ENCODE measurements at regions not wholly inside any gene's neighbourhood (a gene's known extent, or its start where the extent isn't known, plus 50 kb on each side); places are given as distances from the start of the nearest gene placed in this dataset.

GRCh38 chr18:73594749-73595148, 552.9 kb downstream of the FBXO15 start:
- no peak for TF ChIP-seq CTCF (IDR thresholded peaks at IDR 0.05; ENCODE audit: low read depth, low read length, missing input control)
- no peak for TF ChIP-seq HNF4G (IDR thresholded peaks at IDR 0.05)
- no peak for TF ChIP-seq TAF1 (conservative IDR thresholded peaks at IDR 0.05)
- TF ChIP-seq GABPA (IDR thresholded peaks at IDR 0.05 in 1 of 2, conservative IDR thresholded peaks at IDR 0.05 in 1 of 2) = no peak
- TF ChIP-seq ATF3 (IDR thresholded peaks at IDR 0.05) = no peak
- Histone ChIP-seq H3K36me3 (ENCODE audit: control insufficient read depth in 4 of 4, insufficient read depth in 3 of 4, low read depth in 1 of 4, low read length in 3 of 4) (no peaks in the 10 kb centered on the region), H3K4me3 (ENCODE audit: low read depth in 1 of 3, low read length in 3 of 3) (no peak overlapping the region), H3K27me3 (ENCODE audit: control insufficient read depth in 4 of 4, insufficient read depth in 4 of 4, low read length in 3 of 4) (no peaks in the 10 kb centered on the region), H3K9ac (ENCODE audit: low read depth in 1 of 2, low read length in 2 of 2) (no peak overlapping the region), H3K9me3 (ENCODE audit: control insufficient read depth in 4 of 4, low read length in 3 of 4) (no peaks in the 10 kb centered on the region), H3K4me1 (ENCODE audit: control insufficient read depth in 4 of 4, insufficient read depth in 4 of 4, low read length in 3 of 4) (no peaks in the 10 kb centered on the region), H3K27ac (ENCODE audit: low read depth in 1 of 2, low read length in 2 of 2) (no peak overlapping the region)
- WGBS = 70% methylated on average over 4 of the region's 4 CpGs
- no peak for DNase-seq (ENCODE audit: low spot score)

GRCh38 chr18:73593207-73593606, 554.4 kb downstream of the FBXO15 start:
- Histone ChIP-seq H3K27me3 (ENCODE audit: control insufficient read depth in 4 of 4, insufficient read depth in 4 of 4, low read length in 3 of 4) (no peaks in the 10 kb centered on the region), H3K4me1 (ENCODE audit: control insufficient read depth in 4 of 4, insufficient read depth in 4 of 4, low read length in 3 of 4) (no peaks in the 10 kb centered on the region), H3K27ac (ENCODE audit: low read depth in 1 of 2, low read length in 2 of 2) (no peak overlapping the region), H3K9ac (ENCODE audit: low read depth in 1 of 2, low read length in 2 of 2) (no peak overlapping the region), H3K4me3 (ENCODE audit: low read depth in 1 of 3, low read length in 3 of 3) (no peak overlapping the region), H3K9me3 (ENCODE audit: control insufficient read depth in 4 of 4, low read length in 3 of 4) (no peaks in the 10 kb centered on the region), H3K36me3 (ENCODE audit: control insufficient read depth in 4 of 4, insufficient read depth in 3 of 4, low read depth in 1 of 4, low read length in 3 of 4) (no peaks in the 10 kb centered on the region)
- no peak for DNase-seq (ENCODE audit: low spot score)
- WGBS = 72% methylated on average over 2 of the region's 2 CpGs
- TF ChIP-seq RXRA (IDR thresholded peaks at IDR 0.05) (no peak), TAF1 (conservative IDR thresholded peaks at IDR 0.05) (no peak), MAX (IDR thresholded peaks at IDR 0.05) (no peak), HNF4A (conservative IDR thresholded peaks at IDR 0.05) (no peak), FOXA2 (IDR thresholded peaks at IDR 0.05) (no peak), CTCF (IDR thresholded peaks at IDR 0.05; ENCODE audit: low read depth, low read length, missing input control) (no peak), RAD21 (IDR thresholded peaks at IDR 0.05) (no peak), EGR1 (IDR thresholded peaks at IDR 0.05; ENCODE audit: low read depth in 2 of 2) (no peak), ATF3 (IDR thresholded peaks at IDR 0.05) (no peak), HNF4G (IDR thresholded peaks at IDR 0.05) (no peak), SP1 (IDR thresholded peaks at IDR 0.05) (no peak), JUND (IDR thresholded peaks at IDR 0.05) (no peak), GABPA (IDR thresholded peaks at IDR 0.05 in 1 of 2, conservative IDR thresholded peaks at IDR 0.05 in 1 of 2) (no peak), FOXA1 (IDR thresholded peaks at IDR 0.05) (no peak), YY1 (IDR thresholded peaks at IDR 0.05) (no peak), NR2F2 (IDR thresholded peaks at IDR 0.05) (no peak)
- TF ChIP-seq, protein P1, sequence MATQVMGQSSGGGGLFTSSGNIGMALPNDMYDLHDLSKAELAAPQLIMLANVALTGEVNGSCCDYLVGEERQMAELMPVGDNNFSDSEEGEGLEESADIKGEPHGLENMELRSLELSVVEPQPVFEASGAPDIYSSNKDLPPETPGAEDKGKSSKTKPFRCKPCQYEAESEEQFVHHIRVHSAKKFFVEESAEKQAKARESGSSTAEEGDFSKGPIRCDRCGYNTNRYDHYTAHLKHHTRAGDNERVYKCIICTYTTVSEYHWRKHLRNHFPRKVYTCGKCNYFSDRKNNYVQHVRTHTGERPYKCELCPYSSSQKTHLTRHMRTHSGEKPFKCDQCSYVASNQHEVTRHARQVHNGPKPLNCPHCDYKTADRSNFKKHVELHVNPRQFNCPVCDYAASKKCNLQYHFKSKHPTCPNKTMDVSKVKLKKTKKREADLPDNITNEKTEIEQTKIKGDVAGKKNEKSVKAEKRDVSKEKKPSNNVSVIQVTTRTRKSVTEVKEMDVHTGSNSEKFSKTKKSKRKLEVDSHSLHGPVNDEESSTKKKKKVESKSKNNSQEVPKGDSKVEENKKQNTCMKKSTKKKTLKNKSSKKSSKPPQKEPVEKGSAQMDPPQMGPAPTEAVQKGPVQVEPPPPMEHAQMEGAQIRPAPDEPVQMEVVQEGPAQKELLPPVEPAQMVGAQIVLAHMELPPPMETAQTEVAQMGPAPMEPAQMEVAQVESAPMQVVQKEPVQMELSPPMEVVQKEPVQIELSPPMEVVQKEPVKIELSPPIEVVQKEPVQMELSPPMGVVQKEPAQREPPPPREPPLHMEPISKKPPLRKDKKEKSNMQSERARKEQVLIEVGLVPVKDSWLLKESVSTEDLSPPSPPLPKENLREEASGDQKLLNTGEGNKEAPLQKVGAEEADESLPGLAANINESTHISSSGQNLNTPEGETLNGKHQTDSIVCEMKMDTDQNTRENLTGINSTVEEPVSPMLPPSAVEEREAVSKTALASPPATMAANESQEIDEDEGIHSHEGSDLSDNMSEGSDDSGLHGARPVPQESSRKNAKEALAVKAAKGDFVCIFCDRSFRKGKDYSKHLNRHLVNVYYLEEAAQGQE (IDR thresholded peaks at IDR 0.05) = no peak
- TF ChIP-seq, protein P2, sequence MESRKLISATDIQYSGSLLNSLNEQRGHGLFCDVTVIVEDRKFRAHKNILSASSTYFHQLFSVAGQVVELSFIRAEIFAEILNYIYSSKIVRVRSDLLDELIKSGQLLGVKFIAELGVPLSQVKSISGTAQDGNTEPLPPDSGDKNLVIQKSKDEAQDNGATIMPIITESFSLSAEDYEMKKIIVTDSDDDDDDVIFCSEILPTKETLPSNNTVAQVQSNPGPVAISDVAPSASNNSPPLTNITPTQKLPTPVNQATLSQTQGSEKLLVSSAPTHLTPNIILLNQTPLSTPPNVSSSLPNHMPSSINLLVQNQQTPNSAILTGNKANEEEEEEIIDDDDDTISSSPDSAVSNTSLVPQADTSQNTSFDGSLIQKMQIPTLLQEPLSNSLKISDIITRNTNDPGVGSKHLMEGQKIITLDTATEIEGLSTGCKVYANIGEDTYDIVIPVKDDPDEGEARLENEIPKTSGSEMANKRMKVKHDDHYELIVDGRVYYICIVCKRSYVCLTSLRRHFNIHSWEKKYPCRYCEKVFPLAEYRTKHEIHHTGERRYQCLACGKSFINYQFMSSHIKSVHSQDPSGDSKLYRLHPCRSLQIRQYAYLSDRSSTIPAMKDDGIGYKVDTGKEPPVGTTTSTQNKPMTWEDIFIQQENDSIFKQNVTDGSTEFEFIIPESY (IDR thresholded peaks at IDR 0.05) = no peak

Measured in liver (tissue), 8 donors.